HEK293 (cell line): ENCODE measurements at regions not wholly inside any gene's neighbourhood (a gene's known extent, or its start where the extent isn't known, plus 50 kb on each side); places are given as distances from the start of the nearest gene placed in this dataset.

Experiments used
- FEZF1 ChIP-seq: fragments of 450-650 bp; formaldehyde crosslinking; IDR thresholded peaks from 2 replicates; pipeline ENCODE4 v1.5.1; 2016; ENCODE audit warnings: missing biosample characterization, missing genetic modification characterization
- SETDB1 ChIP-seq: IDR thresholded peaks from one replicate; pipeline ENCODE4 v1.6.1; 2017; ENCODE audit warnings: mild to moderate bottlenecking, low read length, moderate library complexity, mixed read lengths; ENCODE audit not compliant: insufficient read length
- ZBTB26 ChIP-seq: fragments of 450-650 bp; formaldehyde crosslinking; optimal IDR thresholded peaks from 2 replicates; pipeline ENCODE3; 2016; ENCODE audit warnings: missing biosample characterization, mild to moderate bottlenecking, missing genetic modification characterization
- ZNF114 ChIP-seq: fragments of 450-650 bp; formaldehyde crosslinking; IDR thresholded peaks from 2 replicates; pipeline ENCODE4 v1.5.0; 2017; ENCODE audit warnings: missing biosample characterization, missing genetic modification characterization
- ZNF121 ChIP-seq: fragments of 450-650 bp; formaldehyde crosslinking; IDR thresholded peaks from 2 replicates; pipeline ENCODE4 v1.5.1; 2016; ENCODE audit warnings: missing biosample characterization, missing genetic modification characterization
- ZNF274 ChIP-seq, 2 experiments: fragments of 200-500 bp in 1 of 2; fragments of 450-650 bp in 1 of 2; sonication (Bioruptor generic) in 1 of 2; formaldehyde crosslinking in 1 of 2; IDR thresholded peaks; 2 replicates each; pipeline versions ENCODE4 v1.5.1 to v1.6.1; 2014 to 2016; ENCODE audit warnings: borderline replicate concordance in 1 of 2, inconsistent platforms in 1 of 2, low read length in 1 of 2, missing biosample characterization in 1 of 2, missing genetic modification characterization in 1 of 2
- ZNF280D ChIP-seq: fragments of 450-650 bp; formaldehyde crosslinking; IDR thresholded peaks from 2 replicates; pipeline ENCODE4 v1.5.1; 2016; ENCODE audit warnings: missing biosample characterization, missing genetic modification characterization
- ZNF548 ChIP-seq: fragments of 450-650 bp; formaldehyde crosslinking; IDR thresholded peaks from 2 replicates; pipeline ENCODE4 v1.5.1; 2016; ENCODE audit warnings: missing biosample characterization, missing genetic modification characterization
- ZNF610 ChIP-seq: fragments of 450-650 bp; formaldehyde crosslinking; IDR thresholded peaks from 2 replicates; pipeline ENCODE4 v1.5.1; 2016; ENCODE audit warnings: missing biosample characterization, missing genetic modification characterization, borderline replicate concordance
- ZNF658 ChIP-seq: fragments of 450-650 bp; formaldehyde crosslinking; IDR thresholded peaks from 2 replicates; pipeline ENCODE4; 2016; ENCODE audit warnings: missing biosample characterization, missing genetic modification characterization
- TF ChIP-seq, protein P1 (sequence below): fragments of 450-650 bp; formaldehyde crosslinking; IDR thresholded peaks from 2 replicates; pipeline ENCODE4 v1.5.1; 2016; ENCODE audit warnings: missing biosample characterization, missing genetic modification characterization
- TF ChIP-seq, protein P2 (sequence below): fragments of 450-650 bp; formaldehyde crosslinking; conservative IDR thresholded peaks from 2 replicates; pipeline ENCODE4 v1.5.1; 2016; ENCODE audit warnings: low read depth, missing biosample characterization, missing genetic modification characterization
- TF ChIP-seq, protein P3 (sequence below): fragments of 450-650 bp; formaldehyde crosslinking; IDR thresholded peaks from 2 replicates; pipeline ENCODE4 v1.5.1; 2016; ENCODE audit warnings: missing biosample characterization, missing genetic modification characterization

DNA sequence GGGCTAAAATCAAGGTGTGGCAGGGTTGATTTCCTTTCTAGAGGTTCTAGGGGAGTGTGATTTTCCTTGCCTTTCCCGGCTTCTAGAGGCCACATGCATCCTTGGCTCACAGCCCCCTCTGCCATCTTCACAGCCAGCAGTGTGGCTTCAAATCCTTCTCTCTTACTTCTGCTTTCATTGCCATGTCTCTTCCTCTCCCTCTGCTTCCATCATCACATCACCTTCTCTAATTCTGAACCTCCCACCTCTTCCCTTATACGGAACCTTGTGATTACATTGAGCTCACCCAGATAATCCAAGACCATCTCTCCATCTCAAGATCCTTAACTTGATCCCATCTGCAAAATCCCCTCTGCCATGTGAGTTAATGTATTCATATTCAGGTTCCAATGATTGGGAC, 56.2 kb upstream of the RMDN2 start:
- TF ChIP-seq, protein P1, sequence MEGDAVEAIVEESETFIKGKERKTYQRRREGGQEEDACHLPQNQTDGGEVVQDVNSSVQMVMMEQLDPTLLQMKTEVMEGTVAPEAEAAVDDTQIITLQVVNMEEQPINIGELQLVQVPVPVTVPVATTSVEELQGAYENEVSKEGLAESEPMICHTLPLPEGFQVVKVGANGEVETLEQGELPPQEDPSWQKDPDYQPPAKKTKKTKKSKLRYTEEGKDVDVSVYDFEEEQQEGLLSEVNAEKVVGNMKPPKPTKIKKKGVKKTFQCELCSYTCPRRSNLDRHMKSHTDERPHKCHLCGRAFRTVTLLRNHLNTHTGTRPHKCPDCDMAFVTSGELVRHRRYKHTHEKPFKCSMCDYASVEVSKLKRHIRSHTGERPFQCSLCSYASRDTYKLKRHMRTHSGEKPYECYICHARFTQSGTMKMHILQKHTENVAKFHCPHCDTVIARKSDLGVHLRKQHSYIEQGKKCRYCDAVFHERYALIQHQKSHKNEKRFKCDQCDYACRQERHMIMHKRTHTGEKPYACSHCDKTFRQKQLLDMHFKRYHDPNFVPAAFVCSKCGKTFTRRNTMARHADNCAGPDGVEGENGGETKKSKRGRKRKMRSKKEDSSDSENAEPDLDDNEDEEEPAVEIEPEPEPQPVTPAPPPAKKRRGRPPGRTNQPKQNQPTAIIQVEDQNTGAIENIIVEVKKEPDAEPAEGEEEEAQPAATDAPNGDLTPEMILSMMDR (tag by site-specific recombination), result no peak
- no peak for TF ChIP-seq ZNF548
- no peak for TF ChIP-seq FEZF1 (tag by site-specific recombination)
- no peak for TF ChIP-seq ZNF658 (tag by site-specific recombination)
- TF ChIP-seq ZNF121 (tag by site-specific recombination), result no peak
- no peak for TF ChIP-seq ZNF280D (tag by site-specific recombination)
- no peak for TF ChIP-seq ZNF610
- no peak for TF ChIP-seq SETDB1
- no peak for TF ChIP-seq ZNF274 (IDR thresholded peaks at IDR 0.05; ENCODE audit: low read length)
- no peak for TF ChIP-seq ZNF274 (tag by site-specific recombination; IDR thresholded peaks at IDR 0.05; ENCODE audit: borderline replicate concordance)
- TF ChIP-seq ZBTB26 (tag by site-specific recombination), result no peak
- no peak for TF ChIP-seq ZNF114 (tag by site-specific recombination)
- TF ChIP-seq, protein P2, sequence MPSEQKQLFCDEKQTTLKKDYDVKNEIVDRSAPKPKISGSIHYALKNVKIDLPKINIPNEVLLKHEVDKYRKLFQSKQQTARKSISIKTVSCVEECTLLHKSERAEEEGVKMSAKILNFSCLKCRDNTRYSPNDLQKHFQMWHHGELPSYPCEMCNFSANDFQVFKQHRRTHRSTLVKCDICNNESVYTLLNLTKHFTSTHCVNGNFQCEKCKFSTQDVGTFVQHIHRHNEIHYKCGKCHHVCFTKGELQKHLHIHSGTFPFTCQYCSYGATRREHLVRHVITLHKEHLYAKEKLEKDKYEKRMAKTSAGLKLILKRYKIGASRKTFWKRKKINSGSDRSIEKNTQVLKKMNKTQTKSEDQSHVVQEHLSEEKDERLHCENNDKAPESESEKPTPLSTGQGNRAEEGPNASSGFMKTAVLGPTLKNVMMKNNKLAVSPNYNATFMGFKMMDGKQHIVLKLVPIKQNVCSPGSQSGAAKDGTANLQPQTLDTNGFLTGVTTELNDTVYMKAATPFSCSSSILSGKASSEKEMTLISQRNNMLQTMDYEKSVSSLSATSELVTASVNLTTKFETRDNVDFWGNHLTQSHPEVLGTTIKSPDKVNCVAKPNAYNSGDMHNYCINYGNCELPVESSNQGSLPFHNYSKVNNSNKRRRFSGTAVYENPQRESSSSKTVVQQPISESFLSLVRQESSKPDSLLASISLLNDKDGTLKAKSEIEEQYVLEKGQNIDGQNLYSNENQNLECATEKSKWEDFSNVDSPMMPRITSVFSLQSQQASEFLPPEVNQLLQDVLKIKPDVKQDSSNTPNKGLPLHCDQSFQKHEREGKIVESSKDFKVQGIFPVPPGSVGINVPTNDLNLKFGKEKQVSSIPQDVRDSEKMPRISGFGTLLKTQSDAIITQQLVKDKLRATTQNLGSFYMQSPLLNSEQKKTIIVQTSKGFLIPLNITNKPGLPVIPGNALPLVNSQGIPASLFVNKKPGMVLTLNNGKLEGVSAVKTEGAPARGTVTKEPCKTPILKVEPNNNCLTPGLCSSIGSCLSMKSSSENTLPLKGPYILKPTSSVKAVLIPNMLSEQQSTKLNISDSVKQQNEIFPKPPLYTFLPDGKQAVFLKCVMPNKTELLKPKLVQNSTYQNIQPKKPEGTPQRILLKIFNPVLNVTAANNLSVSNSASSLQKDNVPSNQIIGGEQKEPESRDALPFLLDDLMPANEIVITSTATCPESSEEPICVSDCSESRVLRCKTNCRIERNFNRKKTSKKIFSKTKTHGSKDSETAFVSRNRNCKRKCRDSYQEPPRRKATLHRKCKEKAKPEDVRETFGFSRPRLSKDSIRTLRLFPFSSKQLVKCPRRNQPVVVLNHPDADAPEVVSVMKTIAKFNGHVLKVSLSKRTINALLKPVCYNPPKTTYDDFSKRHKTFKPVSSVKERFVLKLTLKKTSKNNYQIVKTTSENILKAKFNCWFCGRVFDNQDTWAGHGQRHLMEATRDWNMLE (tag by site-specific recombination), result no peak
- TF ChIP-seq, protein P3, sequence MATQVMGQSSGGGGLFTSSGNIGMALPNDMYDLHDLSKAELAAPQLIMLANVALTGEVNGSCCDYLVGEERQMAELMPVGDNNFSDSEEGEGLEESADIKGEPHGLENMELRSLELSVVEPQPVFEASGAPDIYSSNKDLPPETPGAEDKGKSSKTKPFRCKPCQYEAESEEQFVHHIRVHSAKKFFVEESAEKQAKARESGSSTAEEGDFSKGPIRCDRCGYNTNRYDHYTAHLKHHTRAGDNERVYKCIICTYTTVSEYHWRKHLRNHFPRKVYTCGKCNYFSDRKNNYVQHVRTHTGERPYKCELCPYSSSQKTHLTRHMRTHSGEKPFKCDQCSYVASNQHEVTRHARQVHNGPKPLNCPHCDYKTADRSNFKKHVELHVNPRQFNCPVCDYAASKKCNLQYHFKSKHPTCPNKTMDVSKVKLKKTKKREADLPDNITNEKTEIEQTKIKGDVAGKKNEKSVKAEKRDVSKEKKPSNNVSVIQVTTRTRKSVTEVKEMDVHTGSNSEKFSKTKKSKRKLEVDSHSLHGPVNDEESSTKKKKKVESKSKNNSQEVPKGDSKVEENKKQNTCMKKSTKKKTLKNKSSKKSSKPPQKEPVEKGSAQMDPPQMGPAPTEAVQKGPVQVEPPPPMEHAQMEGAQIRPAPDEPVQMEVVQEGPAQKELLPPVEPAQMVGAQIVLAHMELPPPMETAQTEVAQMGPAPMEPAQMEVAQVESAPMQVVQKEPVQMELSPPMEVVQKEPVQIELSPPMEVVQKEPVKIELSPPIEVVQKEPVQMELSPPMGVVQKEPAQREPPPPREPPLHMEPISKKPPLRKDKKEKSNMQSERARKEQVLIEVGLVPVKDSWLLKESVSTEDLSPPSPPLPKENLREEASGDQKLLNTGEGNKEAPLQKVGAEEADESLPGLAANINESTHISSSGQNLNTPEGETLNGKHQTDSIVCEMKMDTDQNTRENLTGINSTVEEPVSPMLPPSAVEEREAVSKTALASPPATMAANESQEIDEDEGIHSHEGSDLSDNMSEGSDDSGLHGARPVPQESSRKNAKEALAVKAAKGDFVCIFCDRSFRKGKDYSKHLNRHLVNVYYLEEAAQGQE, result no peak
